H9 (cell line): ENCODE measurements at regions not wholly inside any gene's neighbourhood (a gene's known extent, or its start where the extent isn't known, plus 50 kb on each side); places are given as distances from the start of the nearest gene placed in this dataset.

Experiments used
- DNase-seq: peaks from one replicate; pipeline ENCODE4 v3.0.0-alpha.2; 2017
- H2AFZ ChIP-seq: one replicate; pipeline ENCODE4 v1.6.1; 2013; ENCODE audit warnings: mild to moderate bottlenecking, low read length, control low read depth, moderate library complexity
- H2AK5ac ChIP-seq: 2 replicates; pipeline ENCODE4 v1.6.1; 2013; ENCODE audit warnings: low read length, control low read depth, mixed read lengths; ENCODE audit not compliant: insufficient read length
- H2BK120ac ChIP-seq: one replicate; pipeline ENCODE4 v1.6.1; 2013; ENCODE audit warnings: low read depth, mild to moderate bottlenecking, low read length, control low read depth, inconsistent platforms; ENCODE audit not compliant: poor library complexity, severe bottlenecking
- H2BK12ac ChIP-seq: 2 replicates; pipeline ENCODE4 v1.6.1; 2013; ENCODE audit warnings: low read length, control low read depth, mixed read lengths, low read depth; ENCODE audit not compliant: insufficient read length
- H2BK15ac ChIP-seq: 2 replicates; pipeline ENCODE4 v1.6.1; 2013; ENCODE audit warnings: low read depth, low read length, control low read depth
- H2BK20ac ChIP-seq: one replicate; pipeline ENCODE4 v1.6.1; 2013; ENCODE audit warnings: low read depth, mild to moderate bottlenecking, low read length, control low read depth, inconsistent platforms; ENCODE audit not compliant: poor library complexity, severe bottlenecking
- H2BK5ac ChIP-seq: 2 replicates; pipeline ENCODE4 v1.6.1; 2013; ENCODE audit warnings: low read length, control low read depth, mixed read lengths; ENCODE audit not compliant: insufficient read length
- H3K14ac ChIP-seq: 2 replicates; pipeline ENCODE4 v1.6.1; 2013; ENCODE audit warnings: low read length, control low read depth; ENCODE audit not compliant: insufficient read depth
- H3K18ac ChIP-seq: 2 replicates; pipeline ENCODE4 v1.6.1; 2013; ENCODE audit warnings: low read depth, mild to moderate bottlenecking, mixed read lengths, low read length, control low read depth; ENCODE audit not compliant: insufficient read length
- H3K23ac ChIP-seq: 2 replicates; pipeline ENCODE4 v1.6.1; 2013; ENCODE audit warnings: low read length, control low read depth, mixed read lengths, low read depth; ENCODE audit not compliant: insufficient read length
- H3K23me2 ChIP-seq: 2 replicates; pipeline ENCODE4 v1.6.1; 2013; ENCODE audit warnings: low read depth, mild to moderate bottlenecking, mixed read lengths, low read length, control low read depth; ENCODE audit not compliant: insufficient read length, poor library complexity, severe bottlenecking
- H3K27ac ChIP-seq: 2 replicates; pipeline ENCODE4 v1.5.1; 2013; ENCODE audit warnings: low read length, control low read depth, mixed read lengths, low read depth; ENCODE audit not compliant: insufficient read length
- H3K27me3 ChIP-seq: 2 replicates; pipeline ENCODE4 v1.6.1; 2013; ENCODE audit warnings: low read length, control low read depth, inconsistent platforms; ENCODE audit not compliant: insufficient read depth
- H3K4ac ChIP-seq: 2 replicates; pipeline ENCODE4 v1.6.1; 2013; ENCODE audit warnings: low read depth, mild to moderate bottlenecking, control low read depth, inconsistent platforms, low read length, moderate library complexity
- H3K4me1 ChIP-seq: 2 replicates; pipeline ENCODE4 v1.6.1; 2013; ENCODE audit warnings: low read length, control low read depth, inconsistent platforms; ENCODE audit not compliant: insufficient read depth
- H3K4me2 ChIP-seq: 2 replicates; pipeline ENCODE4 v1.6.1; 2013; ENCODE audit warnings: low read length, control low read depth, mixed read lengths; ENCODE audit not compliant: insufficient read length, insufficient read depth
- H3K56ac ChIP-seq: 2 replicates; pipeline ENCODE4 v1.6.1; 2013; ENCODE audit warnings: low read depth, mild to moderate bottlenecking, mixed read lengths, low read length, control low read depth; ENCODE audit not compliant: insufficient read length
- H3K79me1 ChIP-seq: 2 replicates; pipeline ENCODE4 v1.6.1; 2013; ENCODE audit warnings: low read depth, mild to moderate bottlenecking, moderate library complexity, low read length, control low read depth, inconsistent platforms; ENCODE audit not compliant: insufficient read depth, poor library complexity, severe bottlenecking
- H3K79me2 ChIP-seq: 2 replicates; pipeline ENCODE4 v1.6.1; 2013; ENCODE audit warnings: low read length, control low read depth, inconsistent platforms; ENCODE audit not compliant: insufficient read depth
- H3K9ac ChIP-seq: 2 replicates; pipeline ENCODE4 v1.6.1; 2013; ENCODE audit warnings: low read length, control low read depth, mixed read lengths; ENCODE audit not compliant: insufficient read length; ENCODE audit errors: extremely low read depth
- H3K9me3 ChIP-seq: one replicate; pipeline ENCODE4 v1.6.1; 2013; ENCODE audit warnings: low read depth, low read length, inconsistent platforms; ENCODE audit not compliant: control insufficient read depth
- H3T11ph ChIP-seq: one replicate; pipeline ENCODE4 v1.6.1; 2013; ENCODE audit warnings: mild to moderate bottlenecking, low read length, control low read depth, inconsistent platforms
- H4K20me1 ChIP-seq: one replicate; pipeline ENCODE4 v1.6.1; 2013; ENCODE audit not compliant: control insufficient read depth, insufficient read length, insufficient read depth
- H4K5ac ChIP-seq: 2 replicates; pipeline ENCODE4 v1.6.1; 2013; ENCODE audit warnings: low read depth, mild to moderate bottlenecking, mixed read lengths, low read length, control low read depth; ENCODE audit not compliant: insufficient read length
- H4K8ac ChIP-seq: replicated peaks from 2 replicates; pipeline ENCODE4 v1.6.1; 2013; ENCODE audit warnings: low read length, control low read depth, mixed read lengths, low read depth; ENCODE audit not compliant: insufficient read length
- H4K91ac ChIP-seq: 2 replicates; pipeline ENCODE4 v1.6.1; 2013; ENCODE audit warnings: low read depth, mild to moderate bottlenecking, moderate library complexity, mixed read lengths, low read length, control low read depth; ENCODE audit not compliant: insufficient read length
- H3K27ac Mint-ChIP-seq, 3 experiments: 2 replicates in 2 of 3; 3 replicates in 1 of 3; pipeline ENCODE4 v1.8.0; 2020 to 2021; ENCODE audit warnings: mixed read lengths in 3 of 3, mild to moderate bottlenecking in 1 of 3, moderate library complexity in 1 of 3
- H3K27me3 Mint-ChIP-seq: 2 replicates; pipeline ENCODE4 v1.8.0; 2021; ENCODE audit warnings: low read depth, mild to moderate bottlenecking, moderate library complexity, mixed read lengths
- H3K36me3 Mint-ChIP-seq, 3 experiments: 2 replicates in 2 of 3; 3 replicates in 1 of 3; pipeline ENCODE4 v1.8.0; 2020 to 2021; ENCODE audit warnings: low read depth in 3 of 3, mixed read lengths in 3 of 3; ENCODE audit not compliant: insufficient read depth in 1 of 3
- H3K4me1 Mint-ChIP-seq, 2 experiments: 2 replicates each; pipeline ENCODE4 v1.8.0; 2020; ENCODE audit warnings: mixed read lengths in 2 of 2
- H3K4me3 Mint-ChIP-seq, 2 experiments: 2 replicates in 1 of 2; 3 replicates in 1 of 2; pipeline ENCODE4 v1.8.0; 2020 to 2021; ENCODE audit warnings: mild to moderate bottlenecking in 2 of 2, mixed read lengths in 2 of 2, moderate library complexity in 1 of 2
- H3K9me3 Mint-ChIP-seq, 2 experiments: 2 replicates in 1 of 2; 3 replicates in 1 of 2; pipeline ENCODE4 v1.8.0; 2020; ENCODE audit warnings: mild to moderate bottlenecking in 2 of 2, mixed read lengths in 2 of 2, moderate library complexity in 1 of 2
- WGBS: extraction: QIAGEN DNeasy Blood & Tissue Kit; methylation state at CpG from one replicate; pipeline ENCODE4 v1.1.7; 2013; ENCODE audit warnings: missing lambda C conversion rate, low lambda C conversion rate, mixed read lengths; ENCODE audit not compliant: insufficient read length; ENCODE audit errors: extremely low coverage; 5-methylcytosine and 5-hydroxymethylcytosine counted together
- TF ChIP-seq, protein P1 (sequence below): fragments of 200-600 bp; sonication (generic); conservative IDR thresholded peaks from 3 replicates; pipeline ENCODE4 v1.8.0; 2021; ENCODE audit warnings: antibody characterized with exemption, mild to moderate bottlenecking

GRCh38 chr3:181497358-181497757 is 214.4 kb upstream of the SOX2 start:
- Histone ChIP-seq H3K9ac (no peak overlapping the region), H3T11ph (no peak overlapping the region), H2AFZ (no peak overlapping the region), H2BK20ac (no peak overlapping the region), H2BK120ac (no peak overlapping the region), H4K91ac (no peak overlapping the region), H2BK15ac (no peak overlapping the region), H3K23me2 (no peaks in the 10 kb centered on the region), H3K56ac (no peak overlapping the region), H4K20me1 (no peaks in the 10 kb centered on the region), H3K4ac (no peak overlapping the region), H2BK5ac (no peak overlapping the region), H4K5ac (no peak overlapping the region), H3K18ac (no peak overlapping the region), H3K27me3 (no peaks in the 10 kb centered on the region), H3K79me2 (no peaks in the 10 kb centered on the region), H2AK5ac (no peak overlapping the region), H3K27ac (no peak overlapping the region), H2BK12ac (no peak overlapping the region), H3K14ac (no peak overlapping the region), H4K8ac (no peak overlapping the region), H3K4me1 (peaks cover 4% of the 10 kb centered on the region), H3K79me1 (no peaks in the 10 kb centered on the region), H3K23ac (no peak overlapping the region), H3K4me2 (no peak overlapping the region), H3K9me3 (no peaks in the 10 kb centered on the region)
- DNase-seq, result no peak
- no CpG with 5 or more reads among the region's 3 CpGs for WGBS
- TF ChIP-seq, protein P1, sequence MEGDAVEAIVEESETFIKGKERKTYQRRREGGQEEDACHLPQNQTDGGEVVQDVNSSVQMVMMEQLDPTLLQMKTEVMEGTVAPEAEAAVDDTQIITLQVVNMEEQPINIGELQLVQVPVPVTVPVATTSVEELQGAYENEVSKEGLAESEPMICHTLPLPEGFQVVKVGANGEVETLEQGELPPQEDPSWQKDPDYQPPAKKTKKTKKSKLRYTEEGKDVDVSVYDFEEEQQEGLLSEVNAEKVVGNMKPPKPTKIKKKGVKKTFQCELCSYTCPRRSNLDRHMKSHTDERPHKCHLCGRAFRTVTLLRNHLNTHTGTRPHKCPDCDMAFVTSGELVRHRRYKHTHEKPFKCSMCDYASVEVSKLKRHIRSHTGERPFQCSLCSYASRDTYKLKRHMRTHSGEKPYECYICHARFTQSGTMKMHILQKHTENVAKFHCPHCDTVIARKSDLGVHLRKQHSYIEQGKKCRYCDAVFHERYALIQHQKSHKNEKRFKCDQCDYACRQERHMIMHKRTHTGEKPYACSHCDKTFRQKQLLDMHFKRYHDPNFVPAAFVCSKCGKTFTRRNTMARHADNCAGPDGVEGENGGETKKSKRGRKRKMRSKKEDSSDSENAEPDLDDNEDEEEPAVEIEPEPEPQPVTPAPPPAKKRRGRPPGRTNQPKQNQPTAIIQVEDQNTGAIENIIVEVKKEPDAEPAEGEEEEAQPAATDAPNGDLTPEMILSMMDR, result no peak
- no peak overlapping the region for H3K27ac Mint-ChIP-seq
- H3K9me3 Mint-ChIP-seq, result no peaks in the 10 kb centered on the region
- H3K27me3 Mint-ChIP-seq, result no peaks in the 10 kb centered on the region
- no peak overlapping the region for H3K4me3 Mint-ChIP-seq
- H3K4me1 Mint-ChIP-seq, result peaks cover 0 to 5% of the 10 kb centered on the region in 2 experiments; a peak in 1 of 4 replicates
- no peaks in the 10 kb centered on the region for H3K36me3 Mint-ChIP-seq
